Lower leg skin (tissue), 4 donors: ENCODE measurements at regions not wholly inside any gene's neighbourhood (a gene's known extent, or its start where the extent isn't known, plus 50 kb on each side); places are given as distances from the start of the nearest gene placed in this dataset.

Experiments used
- DNase-seq, 2 donors: peaks; one replicate each; pipeline ENCODE4 v3.0.0-alpha.2; 2019; ENCODE audit warnings: low spot score in 2 of 2
- H3K4me3 ChIP-seq: fragments of 200-600 bp; sonication (generic); 2 replicates; pipeline ENCODE4 v1.5.1; 2017; ENCODE audit warnings: mild to moderate bottlenecking, low read depth; ENCODE audit not compliant: poor library complexity, severe bottlenecking
- POLR2A ChIP-seq, 2 donors: fragments of 450-650 bp; IDR thresholded peaks; one replicate each; pipeline ENCODE4 v1.6.1; 2016 to 2017; ENCODE audit warnings: antibody characterized with exemption in 2 of 2, mild to moderate bottlenecking in 1 of 2, moderate library complexity in 1 of 2
- WGBS, 2 donors: methylation state at CpG; one replicate each; pipeline ENCODE4 v1.1.5; 2018; 5-methylcytosine and 5-hydroxymethylcytosine counted together
- intact Hi-C: fragments of 100-400 bp; cut with DNase I; formaldehyde crosslinking; loops from one replicate; pipeline ENCODE4 v1.15.0; 2023; ENCODE audit warnings: low total_unique reads
- TF ChIP-seq, protein P1 (sequence below), 3 donors: fragments of 450-650 bp; IDR thresholded peaks; one replicate each; pipeline ENCODE4 v1.5.1; 2016; ENCODE audit warnings: antibody characterized with exemption in 3 of 3, mild to moderate bottlenecking in 3 of 3, moderate library complexity in 2 of 3

DNA sequence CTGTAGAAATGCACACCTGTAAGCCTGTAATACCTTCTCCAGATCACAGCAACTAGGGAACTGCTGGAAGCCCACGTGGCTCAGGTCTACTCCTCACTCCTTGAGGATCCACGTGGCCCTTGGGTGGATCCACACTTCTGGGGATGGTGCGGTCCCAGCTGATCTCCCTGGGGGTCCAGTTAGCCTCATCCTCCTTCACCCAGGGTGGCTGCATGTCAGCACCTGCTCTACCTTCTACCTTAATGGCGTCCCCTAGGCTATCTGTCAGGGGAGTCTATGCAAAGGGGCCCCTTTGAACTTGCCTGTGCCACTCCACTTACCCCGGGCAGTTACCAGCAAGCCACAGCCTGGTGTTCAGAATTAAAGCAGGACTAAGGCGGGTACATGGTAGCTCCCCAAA lies 284.7 kb downstream of the MYCN start:
- H3K4me3 ChIP-seq: no peak overlapping the region
- TF ChIP-seq, protein P1, sequence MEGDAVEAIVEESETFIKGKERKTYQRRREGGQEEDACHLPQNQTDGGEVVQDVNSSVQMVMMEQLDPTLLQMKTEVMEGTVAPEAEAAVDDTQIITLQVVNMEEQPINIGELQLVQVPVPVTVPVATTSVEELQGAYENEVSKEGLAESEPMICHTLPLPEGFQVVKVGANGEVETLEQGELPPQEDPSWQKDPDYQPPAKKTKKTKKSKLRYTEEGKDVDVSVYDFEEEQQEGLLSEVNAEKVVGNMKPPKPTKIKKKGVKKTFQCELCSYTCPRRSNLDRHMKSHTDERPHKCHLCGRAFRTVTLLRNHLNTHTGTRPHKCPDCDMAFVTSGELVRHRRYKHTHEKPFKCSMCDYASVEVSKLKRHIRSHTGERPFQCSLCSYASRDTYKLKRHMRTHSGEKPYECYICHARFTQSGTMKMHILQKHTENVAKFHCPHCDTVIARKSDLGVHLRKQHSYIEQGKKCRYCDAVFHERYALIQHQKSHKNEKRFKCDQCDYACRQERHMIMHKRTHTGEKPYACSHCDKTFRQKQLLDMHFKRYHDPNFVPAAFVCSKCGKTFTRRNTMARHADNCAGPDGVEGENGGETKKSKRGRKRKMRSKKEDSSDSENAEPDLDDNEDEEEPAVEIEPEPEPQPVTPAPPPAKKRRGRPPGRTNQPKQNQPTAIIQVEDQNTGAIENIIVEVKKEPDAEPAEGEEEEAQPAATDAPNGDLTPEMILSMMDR (IDR thresholded peaks at IDR 0.05): no peak
- no peak for TF ChIP-seq POLR2A (IDR thresholded peaks at IDR 0.05)
- intact Hi-C loops: no loop called here
- DNase-seq: no peak
- 74 to 93% methylated on average over 6 of the region's 6 CpGs for WGBS, 2 donors

DNA sequence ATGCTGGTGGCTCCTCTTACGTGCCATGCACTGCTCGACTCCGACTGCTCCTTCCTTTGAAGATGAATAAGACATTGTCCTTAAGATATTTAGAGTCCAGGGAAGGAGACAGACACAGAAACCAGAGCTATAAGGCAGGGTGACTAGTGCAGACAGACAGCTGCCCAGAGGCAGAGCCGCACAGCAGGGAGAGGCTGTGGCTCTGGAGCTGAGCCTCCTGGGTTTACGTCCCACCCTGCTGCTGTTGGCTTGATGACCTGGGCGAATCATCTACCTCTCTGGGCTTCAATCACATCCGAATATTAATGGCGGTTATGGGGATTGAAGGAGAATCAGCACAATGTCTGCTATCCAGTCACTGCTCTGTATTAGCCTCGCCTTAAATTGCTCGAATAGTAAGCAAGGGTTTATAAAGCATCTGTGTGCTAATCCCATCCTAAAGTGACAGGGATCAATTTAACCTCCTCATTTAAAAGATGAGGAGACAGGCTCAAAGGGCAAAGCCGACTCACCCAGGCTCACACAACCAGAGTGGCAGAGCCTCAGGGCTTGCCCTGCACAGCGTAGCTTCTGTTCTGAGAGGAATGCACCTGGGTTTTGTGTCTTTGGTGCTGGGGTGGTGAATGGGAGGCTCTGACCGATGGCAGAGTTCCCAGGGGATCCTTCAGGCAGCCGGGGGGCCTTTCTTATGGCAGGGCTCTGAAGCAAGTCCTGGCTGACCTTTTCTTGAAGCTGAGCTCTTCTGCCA lies 284.1 kb downstream of the MYCN start:
- TF ChIP-seq POLR2A (IDR thresholded peaks at IDR 0.05): no peak
- TF ChIP-seq, protein P1 (IDR thresholded peaks at IDR 0.05): no peak
- intact Hi-C loops: no loop called here
- WGBS, 2 donors: 65 to 66% methylated on average over 14 of the region's 14 CpGs
- no peak overlapping the region for H3K4me3 ChIP-seq
- DNase-seq: no peak

DNA sequence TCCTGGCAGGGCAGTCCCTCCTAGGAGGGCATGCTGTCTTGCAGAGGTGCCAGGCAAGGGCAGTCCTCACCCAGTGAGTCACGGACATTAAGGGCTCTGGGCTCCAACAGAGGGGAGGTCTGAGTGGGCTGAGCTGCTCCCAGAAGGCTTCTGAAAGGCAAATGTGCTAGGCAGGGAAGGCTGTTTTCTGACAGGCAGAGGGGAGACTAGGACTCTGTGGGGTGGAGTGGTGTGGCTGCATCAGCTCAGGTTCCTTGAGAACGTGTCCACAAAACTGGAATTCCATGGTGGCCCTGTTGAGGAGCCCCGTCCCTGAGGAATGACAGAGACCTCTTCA lies 283.5 kb downstream of the MYCN start:
- intact Hi-C loops: no loop called here
- no peak for TF ChIP-seq POLR2A (IDR thresholded peaks at IDR 0.05)
- TF ChIP-seq, protein P1 (IDR thresholded peaks at IDR 0.05): no peak
- WGBS, 2 donors: 84 to 86% methylated on average over 3 of the region's 3 CpGs

DNA sequence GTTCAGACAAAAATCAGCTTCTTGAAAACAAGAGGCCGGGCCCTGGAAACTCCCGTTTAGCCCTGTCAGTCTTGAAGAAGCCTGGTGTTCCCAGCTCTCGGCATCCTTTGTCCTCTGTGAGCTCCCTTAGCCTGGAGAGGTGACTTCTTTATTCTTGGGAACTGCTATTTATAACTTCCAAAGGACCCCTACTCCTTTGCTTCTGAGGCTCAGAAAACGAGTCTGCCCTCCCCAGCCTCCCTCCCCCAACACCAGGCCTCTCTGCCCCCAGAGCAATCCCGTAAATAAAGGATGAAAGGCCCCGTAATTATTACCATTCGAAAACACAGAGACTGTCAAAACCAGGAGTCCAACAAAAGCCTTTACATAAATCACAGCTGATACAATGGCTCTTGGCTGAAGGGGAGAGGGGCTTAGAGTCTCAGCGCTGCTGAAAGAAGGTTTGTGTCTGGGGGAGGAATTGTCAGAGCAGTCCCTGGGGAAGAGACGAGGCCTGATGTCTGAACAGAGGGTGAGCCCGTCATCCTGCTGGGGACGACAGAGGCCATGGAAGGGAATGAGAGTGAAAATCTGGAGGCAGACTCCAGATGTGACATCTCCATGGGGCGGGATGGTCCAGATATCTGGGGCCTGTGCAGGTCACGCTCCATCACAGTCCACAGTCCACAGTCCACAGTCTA lies 283.0 kb downstream of the MYCN start:
- intact Hi-C loops: no loop called here

More for the DNA sequence above, 283.5 kb downstream of the MYCN start:
- H3K4me3 ChIP-seq: no peak overlapping the region
- DNase-seq: no peak

DNA sequence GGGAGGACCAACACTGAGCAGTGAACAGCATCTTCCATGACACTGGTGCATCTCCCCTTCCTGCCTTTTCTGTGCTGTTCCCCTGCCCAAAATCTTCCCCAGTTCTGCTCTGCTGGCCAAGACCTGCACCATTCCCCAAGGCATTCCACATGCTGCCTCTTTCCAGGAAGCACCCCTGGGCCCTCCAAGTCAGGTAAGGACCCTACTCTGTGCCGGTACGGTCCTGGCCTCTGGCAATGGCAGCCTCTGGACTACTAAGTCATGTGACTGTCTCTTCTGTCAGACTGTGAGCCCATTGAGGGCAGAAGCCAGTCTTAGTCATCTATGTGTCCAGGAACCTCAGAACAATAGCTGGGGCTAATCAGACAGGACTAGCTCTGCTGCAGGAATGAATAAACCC lies 282.0 kb downstream of the MYCN start:
- 88 to 100% methylated on average over 2 of the region's 2 CpGs for WGBS, 2 donors
- intact Hi-C loops: no loop called here
- no peak overlapping the region for H3K4me3 ChIP-seq
- no peak for TF ChIP-seq POLR2A (IDR thresholded peaks at IDR 0.05)
- TF ChIP-seq, protein P1 (IDR thresholded peaks at IDR 0.05): no peak
- DNase-seq: no peak

More for the DNA sequence above, 283.0 kb downstream of the MYCN start:
- no peak overlapping the region for H3K4me3 ChIP-seq
- no peak for DNase-seq
- 61 to 66% methylated on average over 13 of the region's 13 CpGs for WGBS, 2 donors
- TF ChIP-seq, protein P1 (IDR thresholded peaks at IDR 0.05): no peak
- TF ChIP-seq POLR2A (IDR thresholded peaks at IDR 0.05): no peak
